Astrocyte (in vitro differentiated cells and primary cell): ENCODE measurements at regions not wholly inside any gene's neighbourhood (a gene's known extent, or its start where the extent isn't known, plus 50 kb on each side); places are given as distances from the start of the nearest gene placed in this dataset.

Experiments used
- EZH2 ChIP-seq: IDR thresholded peaks from 2 replicates; pipeline ENCODE4 v1.6.1; 2012; ENCODE audit warnings: mild to moderate bottlenecking, low read length, inconsistent platforms; ENCODE audit not compliant: insufficient read depth
- TF ChIP-seq, protein P1 (sequence below): IDR thresholded peaks from 2 replicates; pipeline ENCODE4 v1.5.1; 2011; ENCODE audit warnings: low read depth, mild to moderate bottlenecking, inconsistent platforms, low read length, moderate library complexity; ENCODE audit not compliant: insufficient read depth

DNA sequence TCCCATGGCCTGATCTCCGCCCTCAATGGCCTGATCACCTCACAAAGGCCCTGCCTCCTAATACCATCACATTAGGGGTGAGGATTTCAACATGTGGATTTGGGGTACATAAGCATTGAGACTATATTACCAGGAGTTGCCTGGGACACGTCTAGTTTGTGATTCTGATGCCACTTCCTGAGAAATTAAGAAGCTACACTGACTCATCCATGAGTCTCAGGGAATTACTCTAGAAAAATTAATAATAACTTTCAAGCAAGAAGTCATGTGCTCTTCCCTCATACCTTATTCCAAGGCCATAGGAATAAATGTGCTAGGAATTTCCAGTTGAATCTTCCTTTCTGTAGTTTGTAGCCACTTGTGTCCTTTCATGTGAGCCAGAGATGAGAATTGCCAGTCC is 519.3 kb upstream of the MKI67 start:
- TF ChIP-seq, protein P1, sequence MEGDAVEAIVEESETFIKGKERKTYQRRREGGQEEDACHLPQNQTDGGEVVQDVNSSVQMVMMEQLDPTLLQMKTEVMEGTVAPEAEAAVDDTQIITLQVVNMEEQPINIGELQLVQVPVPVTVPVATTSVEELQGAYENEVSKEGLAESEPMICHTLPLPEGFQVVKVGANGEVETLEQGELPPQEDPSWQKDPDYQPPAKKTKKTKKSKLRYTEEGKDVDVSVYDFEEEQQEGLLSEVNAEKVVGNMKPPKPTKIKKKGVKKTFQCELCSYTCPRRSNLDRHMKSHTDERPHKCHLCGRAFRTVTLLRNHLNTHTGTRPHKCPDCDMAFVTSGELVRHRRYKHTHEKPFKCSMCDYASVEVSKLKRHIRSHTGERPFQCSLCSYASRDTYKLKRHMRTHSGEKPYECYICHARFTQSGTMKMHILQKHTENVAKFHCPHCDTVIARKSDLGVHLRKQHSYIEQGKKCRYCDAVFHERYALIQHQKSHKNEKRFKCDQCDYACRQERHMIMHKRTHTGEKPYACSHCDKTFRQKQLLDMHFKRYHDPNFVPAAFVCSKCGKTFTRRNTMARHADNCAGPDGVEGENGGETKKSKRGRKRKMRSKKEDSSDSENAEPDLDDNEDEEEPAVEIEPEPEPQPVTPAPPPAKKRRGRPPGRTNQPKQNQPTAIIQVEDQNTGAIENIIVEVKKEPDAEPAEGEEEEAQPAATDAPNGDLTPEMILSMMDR = no peak
- no peak for TF ChIP-seq EZH2
